Activated CD4-positive, CD25-positive, alpha-beta regulatory T cell (primary cell): ENCODE measurements at regions not wholly inside any gene's neighbourhood (a gene's known extent, or its start where the extent isn't known, plus 50 kb on each side); places are given as distances from the start of the nearest gene placed in this dataset.

Experiments used
- DNase-seq, 4 experiments: peaks; one replicate each; lab custom pipeline; 2025; lab: John Stamatoyannopoulos, UW

DNA sequence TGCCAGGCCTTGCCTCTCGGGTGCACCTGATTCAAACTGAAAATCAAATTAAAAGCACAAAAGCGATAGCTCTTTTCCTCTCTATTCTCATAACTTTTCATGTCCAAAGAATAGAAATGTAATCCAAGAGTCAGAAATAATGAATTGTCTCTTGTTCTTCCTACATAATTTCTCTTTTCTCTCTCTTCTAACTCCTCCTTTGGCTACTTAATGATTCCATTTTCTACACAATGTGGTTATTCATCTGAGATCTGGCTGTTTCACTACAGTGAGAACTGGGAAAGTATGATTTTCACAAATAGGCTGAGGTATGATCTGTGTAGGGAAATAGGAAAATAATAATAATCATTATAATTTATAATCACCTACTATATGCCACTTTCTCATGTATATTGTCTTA is 703.5 kb downstream of the PDHA2 start:
- no peak for DNase-seq

DNA sequence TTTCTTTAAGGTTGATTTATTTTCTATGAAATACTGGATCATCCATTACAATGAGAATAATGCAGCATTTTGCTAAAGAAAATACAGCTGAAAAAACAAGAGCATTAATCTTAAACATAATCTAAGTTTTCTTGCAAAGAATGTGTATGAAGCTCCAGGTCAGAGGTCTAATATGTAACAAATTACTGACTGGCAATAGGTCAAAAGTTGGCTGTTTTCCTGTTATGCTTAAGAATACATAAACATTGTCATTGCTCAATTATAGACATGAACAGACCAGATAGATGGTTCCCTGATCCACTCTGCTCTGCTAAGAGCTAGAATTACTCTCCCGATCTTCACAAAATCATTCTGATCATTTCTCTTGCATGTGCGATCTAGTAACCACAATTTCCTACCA is 718.6 kb downstream of the PDHA2 start:
- no peak for DNase-seq

DNA sequence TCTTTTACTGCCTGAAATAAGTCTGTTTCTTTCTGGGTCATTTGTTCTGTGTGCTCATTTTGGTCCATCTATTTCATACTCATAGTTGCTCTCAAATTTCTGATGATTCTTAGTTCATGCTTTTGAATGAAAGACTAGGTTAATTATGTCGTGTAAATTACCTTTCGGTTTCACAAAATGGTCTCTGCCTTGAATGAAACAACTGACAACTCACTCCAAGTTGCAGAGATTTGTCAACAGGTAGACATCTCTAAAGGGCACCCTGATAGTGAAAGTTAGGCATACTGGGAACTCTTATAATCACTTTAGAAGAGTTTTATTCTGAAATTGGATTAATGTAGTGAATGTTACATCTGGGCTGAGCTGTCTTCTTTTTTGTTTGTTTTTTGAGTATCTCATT is 726.9 kb downstream of the PDHA2 start:
- no peak for DNase-seq

DNA sequence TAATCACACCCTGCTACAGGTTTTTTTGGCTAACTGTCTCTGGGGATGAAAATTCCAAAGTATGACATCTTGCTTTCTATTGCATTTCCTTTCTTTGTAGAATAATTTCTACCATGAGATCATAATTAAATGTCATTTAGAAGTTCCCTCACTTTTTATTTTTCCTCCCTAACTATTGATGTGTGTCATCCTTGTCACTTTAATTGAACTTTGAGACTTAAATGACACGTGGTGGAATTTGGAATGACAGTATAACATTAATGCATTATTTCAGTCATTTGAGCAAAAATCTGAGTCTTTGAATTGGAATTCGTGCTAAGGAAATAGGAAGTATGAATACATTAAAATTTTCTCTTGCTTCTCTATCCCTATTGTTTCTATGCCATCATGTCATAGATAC is 745.4 kb downstream of the PDHA2 start:
- no peak for DNase-seq

DNA sequence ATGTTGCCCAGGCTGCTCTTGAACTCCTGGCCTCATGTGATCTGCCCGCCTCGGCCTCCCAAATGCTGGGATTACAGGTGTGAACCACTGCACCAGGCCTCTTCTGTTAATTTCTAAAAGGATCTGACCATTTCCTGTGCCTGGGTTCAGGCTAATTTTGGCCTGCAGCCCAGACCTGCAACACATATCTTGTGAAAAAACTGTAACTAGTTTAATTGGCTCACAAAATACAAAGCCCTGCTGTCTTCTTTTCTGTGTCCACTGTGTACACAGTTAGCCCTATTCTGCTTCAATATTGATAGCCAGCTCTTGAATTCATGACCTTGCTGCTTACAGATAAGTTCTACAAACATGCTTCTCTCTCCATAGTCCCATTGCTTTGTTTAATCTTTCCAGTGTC is 753.5 kb downstream of the PDHA2 start:
- DNase-seq = no peak

DNA sequence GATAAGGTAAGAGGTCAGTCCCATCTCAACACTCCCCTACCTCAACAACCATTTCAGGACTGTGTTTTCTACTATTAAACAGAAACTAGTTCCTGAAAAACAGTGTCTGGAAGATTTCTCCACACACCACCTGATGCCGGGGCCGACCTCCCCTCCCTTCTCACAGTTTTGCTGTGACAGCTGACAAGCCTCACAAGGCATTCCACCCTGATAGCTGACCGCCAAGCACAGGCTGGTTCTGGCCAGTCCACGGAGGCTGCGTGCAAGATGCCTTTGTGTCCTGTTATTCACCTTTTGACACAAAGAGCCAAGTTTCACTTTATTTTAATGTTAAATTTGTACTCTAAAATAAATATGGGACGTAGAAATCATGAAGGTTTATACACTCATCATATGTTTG is 758.6 kb downstream of the PDHA2 start:
- no peak for DNase-seq

DNA sequence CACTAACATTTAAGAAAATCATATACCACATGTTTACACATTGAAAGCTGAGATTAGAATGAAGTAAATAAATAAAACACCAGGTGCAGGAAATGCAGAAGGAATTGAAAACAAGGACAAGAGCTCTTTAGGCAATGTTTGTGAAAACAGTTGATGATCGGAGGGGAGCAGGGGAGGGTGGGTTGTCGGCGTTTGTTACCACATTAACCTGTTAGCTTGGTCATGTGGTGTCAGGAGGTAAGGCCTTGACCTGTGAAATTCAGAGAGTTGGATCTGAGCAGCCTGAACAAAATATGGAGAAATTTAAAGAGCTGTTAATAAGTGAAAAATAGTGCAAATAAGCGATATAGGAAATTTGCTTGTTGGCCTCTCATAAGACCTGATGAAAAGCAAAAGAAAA is 759.9 kb downstream of the PDHA2 start:
- DNase-seq = no peak

DNA sequence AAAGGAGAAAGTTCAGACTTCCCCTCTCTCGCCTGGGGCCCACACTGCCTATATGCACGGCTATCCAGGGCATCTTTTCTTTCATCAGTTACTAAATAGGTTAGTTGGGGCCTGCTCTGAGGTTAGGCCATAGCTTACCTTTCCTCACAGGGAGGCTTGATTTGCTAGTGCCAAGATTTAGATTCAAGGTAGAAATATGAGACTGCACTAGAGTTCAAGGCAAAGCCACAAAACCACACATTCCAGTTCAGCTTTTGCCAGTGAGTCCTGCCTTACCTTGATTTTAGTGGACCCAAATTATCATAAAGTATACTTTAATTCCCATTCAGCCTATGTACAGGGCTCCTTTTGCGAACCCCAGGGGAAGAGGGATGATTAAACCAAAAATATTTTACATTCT is 762.8 kb downstream of the PDHA2 start:
- no peak for DNase-seq

DNA sequence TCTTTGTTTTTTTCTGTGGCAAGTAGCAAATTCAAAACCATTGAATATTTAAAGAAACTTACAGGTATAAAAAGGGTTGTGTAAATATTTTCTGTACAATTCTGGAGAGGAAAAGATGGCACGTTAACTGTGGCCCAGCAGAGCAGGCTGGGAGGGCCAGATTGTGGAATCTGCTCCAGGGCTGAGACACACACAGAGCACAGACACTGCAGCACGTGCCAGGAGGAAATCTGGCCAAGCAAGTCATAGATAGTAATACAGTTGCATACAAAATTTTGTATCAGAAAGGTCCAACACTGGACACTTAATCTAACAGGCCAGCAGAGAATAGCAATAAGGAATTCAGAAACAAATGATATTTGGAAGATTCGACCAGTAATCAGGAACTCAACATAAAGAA is 763.7 kb downstream of the PDHA2 start:
- DNase-seq = no peak

DNA sequence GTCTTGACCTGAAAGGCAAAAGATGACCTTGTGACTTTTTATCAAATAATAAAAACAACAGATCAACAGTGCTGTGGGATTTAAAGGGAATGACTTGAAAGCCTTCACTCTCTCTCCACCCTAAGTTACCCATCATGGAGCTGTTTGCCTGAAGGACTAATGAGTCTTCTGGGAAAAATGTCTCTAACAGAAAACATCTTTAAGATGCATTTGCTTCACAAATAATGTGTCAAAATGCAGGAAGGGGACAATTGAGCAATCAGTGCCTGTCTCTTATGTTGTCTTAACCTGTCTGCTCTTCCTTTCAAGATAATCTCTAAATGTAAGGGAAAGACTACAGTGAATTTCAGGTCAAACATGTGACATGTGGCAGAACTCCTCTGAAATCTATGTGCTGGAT is 766.6 kb downstream of the PDHA2 start:
- no peak for DNase-seq

DNA sequence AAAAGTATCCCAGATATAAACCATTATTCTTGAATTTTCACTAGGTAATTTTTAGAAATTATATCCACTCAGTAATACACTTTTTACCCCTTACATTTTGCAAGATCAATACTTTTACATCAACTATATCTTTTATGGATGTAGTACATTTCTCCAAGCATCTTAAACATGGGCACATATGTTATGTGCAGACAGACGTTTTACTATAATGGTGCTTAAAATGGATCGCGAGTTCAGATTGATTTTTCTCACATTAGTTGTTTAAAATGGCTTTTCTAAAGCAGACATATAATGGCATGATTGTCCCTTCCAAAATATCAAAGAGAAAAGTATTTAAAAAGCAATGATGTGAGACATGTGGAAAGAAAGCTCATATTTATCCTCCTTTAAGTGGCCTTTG is 786.1 kb downstream of the PDHA2 start:
- no peak for DNase-seq

DNA sequence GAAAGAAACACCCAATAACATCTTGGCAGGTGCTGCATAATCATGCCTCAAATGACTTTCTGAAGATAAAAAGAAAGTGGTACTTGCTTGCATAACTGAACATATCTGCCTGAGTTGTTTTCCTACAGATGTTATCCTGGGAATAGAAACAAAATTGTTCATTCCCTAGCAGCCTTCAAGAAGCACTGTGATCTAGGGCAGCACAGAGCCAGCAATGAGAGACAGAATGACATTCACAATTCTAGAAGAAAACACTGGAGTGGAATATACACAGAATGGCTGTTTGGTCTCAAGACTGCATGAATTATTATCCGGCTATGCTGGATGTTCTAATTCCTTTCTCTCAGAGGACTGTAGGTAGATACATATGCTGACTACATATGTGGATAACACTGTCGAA is 790.9 kb downstream of the PDHA2 start:
- no peak for DNase-seq

DNA sequence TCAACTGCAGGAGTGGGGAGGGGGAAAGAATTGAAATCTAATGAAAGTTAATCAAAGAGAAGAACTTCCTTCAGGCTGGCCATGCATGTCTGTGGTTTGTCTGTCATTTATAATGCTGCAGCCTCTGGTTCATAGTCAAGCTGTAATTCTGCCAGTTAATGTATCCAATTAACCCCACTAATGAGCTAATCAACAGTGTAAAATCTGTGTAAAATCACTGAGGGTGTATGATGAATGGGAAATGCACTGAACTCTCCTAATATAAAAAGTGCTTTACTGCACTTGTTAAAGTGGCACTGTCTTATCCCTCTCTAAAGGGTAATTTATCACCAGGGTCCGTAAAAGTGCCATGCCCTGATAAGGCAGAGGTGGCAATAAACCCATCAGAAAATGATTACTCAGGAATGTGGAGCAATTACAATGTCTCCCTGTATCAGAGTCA is 798.1 kb downstream of the PDHA2 start:
- DNase-seq = no peak

DNA sequence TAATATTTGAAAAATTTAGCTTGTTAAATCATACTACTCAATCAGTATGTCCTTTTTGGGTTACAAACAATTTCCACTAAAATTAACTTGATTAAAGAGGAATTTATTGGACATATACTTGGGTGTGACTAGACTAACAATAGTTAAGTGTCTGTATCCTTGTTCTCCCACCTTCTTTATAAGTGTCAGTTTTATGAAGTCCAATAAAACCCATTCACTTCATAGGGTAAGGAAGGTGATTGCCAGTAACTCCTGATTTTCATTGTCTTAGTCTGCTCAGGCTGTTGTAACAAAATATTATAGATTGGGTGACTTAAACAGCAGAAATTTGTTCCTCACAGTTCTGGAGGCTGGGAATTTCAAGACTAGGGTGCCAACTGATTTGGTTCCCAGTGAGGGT is 800.0 kb downstream of the PDHA2 start:
- DNase-seq = no peak

DNA sequence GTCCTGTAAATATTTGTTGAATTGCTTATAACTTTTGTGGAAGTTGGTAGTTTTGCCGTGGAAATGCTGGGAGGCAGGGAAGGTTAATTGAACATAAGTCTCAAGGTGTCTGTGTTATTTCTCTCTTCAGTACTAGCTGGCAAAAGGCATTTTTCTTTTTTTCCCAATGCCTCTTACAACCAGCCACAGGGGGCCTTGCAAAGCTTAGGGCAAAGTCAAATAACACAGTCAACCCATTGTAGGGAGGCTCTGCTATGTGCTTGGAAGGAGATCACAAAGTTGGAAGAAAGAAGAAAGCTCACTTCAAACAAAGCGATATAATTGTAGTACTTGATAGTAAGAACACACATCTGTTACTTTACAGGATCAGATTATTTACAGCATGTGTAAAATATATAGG is 802.6 kb downstream of the PDHA2 start:
- no peak for DNase-seq

DNA sequence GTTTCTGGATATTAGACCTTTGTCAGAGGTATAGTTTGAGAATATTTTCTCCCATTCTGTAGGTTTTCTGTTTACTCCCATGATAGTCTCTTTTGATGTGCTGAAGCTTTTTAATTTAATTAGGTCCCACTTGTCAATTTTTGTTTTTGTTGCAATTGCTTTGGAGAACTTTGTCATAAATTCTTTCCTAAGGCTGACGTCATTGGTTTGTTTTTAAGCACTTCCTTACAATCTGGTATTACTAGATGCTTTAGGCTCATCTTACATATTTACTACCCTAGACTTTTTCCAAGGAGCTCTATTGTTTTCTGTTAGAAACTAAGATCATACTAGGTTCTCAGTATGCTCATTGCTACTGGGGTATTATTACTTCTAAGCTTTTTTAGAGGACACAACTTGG is 806.3 kb downstream of the PDHA2 start:
- no peak for DNase-seq

DNA sequence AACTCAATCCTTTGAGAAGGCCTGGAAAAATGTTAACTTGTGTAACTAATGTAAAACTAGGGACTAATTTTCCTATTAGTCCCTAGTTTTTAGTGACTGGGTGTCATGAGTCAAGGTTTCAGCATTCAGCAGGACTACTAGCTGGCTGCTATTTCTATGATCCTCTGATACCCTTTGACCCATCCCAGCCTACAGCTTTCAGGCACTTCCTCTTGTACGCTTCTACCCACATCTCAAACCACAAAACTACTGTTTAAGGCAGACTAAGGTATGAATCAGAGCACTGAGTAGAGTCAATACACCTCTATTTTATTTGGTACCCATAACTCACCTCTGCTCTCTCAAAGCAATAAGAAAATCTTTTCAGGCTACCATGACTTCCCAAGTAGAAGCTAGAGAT is 809.6 kb downstream of the PDHA2 start:
- no peak for DNase-seq

DNA sequence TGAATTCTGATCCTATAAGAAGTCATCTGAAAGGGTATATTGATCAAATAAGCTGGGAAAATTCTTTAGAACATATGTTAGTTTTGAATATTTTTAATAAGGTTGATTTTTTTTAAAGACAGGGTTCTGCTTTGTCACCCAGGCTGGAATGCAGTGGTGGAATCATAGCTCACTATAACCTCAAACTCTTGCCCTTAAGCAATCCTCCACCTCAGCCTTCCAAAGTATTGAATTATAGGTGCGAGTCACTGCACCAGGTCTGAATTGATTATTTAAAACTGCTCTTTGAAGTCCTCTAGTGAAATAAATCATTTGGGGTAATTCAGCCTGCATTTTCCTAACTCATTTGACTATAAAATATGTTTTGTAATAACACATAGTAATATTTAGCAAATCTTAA is 812.3 kb downstream of the PDHA2 start:
- no peak for DNase-seq

DNA sequence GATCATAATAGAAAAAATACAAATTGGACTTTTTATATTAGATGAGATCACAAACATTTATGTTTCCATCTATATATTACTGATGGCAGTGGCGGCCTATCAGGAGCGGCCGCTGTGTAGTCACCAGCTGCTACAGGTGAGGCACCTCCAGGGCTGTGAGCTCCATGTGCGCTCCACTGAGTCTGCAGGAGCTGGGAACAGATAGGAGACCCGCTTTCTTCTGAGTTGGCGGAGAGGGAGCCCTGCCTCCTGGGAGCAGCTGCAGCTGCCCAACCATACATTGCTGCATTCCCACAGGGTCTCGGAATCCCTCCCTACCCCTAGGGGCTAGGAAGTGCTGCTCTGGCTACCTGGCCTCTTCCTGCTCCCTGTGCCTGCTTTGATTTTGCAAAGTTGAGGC is 812.9 kb downstream of the PDHA2 start:
- DNase-seq = no peak

DNA sequence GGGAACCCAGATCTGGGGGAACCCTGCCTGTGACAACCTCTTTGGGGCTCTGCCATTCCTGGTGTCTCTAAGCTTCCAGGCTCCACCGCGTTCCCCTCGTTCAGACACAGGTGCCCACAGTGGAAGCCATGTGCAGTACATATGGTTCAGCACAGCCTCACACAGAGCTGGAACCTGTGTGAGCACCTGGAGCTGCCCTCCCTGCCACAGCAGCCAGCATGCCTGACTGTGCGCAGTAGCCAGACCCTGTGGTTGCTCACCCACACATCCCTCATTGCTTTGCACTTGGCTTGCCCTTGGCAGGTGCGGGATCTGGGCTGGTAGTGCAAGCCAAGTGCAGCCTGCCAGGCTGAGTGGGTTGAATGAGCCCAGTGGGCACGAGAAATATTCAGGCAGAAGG is 814.2 kb downstream of the PDHA2 start:
- no peak for DNase-seq

DNA sequence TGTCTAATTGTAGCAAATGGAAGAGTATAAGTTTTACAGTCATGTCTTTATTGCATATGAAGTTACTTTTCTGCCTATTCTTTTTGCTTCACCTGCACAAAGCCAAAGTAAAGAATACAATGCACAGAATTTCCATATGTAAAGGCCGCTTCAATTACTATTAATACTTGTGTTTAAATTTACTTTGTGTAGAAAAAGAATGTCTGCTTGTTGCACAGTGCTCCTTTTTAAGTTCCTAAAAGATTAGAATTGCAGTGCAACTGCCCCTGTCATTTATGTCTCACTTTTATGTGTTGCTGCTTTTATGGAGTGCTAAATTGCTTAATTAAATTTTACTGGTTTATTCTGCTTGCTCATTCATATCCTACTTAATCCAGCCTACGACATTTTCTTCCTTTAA is 830.5 kb downstream of the PDHA2 start:
- DNase-seq = no peak

DNA sequence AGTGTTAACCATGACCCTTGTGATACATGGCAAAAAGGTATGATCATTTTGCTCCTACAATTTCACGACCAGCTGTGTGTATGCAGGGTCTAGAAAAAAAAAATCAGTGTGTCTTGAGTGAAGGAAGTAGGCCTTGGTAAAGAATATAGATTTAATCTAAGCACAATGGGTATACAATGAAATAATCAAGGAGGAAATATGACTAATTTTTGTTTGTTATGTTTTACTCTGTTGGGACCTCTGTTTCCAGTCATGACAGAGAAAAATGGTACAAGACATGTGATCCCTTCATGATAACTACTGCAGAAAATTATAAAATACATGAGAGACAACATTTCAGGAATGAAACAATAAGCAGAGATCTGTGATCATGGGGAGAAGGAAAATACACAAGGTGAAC is 835.5 kb downstream of the PDHA2 start:
- no peak for DNase-seq

DNA sequence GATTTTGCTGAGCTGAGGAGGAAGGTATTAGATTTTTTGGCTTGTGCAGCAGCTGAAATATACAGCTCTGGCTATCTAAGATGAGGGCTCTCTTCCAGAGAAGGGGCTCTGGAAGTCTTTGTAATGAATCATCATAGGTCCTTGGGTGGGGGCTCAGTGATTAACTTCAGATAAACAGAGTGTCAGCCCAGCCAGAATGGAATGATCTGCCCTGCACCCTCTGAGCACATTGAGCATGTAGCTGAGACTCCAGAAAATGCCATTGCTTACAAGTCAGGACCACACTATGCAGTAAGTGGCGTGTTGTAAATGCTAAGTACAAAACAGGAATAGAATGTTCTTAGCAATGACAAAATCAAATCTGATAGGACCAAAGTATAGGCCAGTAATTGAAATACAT is 836.0 kb downstream of the PDHA2 start:
- no peak for DNase-seq

DNA sequence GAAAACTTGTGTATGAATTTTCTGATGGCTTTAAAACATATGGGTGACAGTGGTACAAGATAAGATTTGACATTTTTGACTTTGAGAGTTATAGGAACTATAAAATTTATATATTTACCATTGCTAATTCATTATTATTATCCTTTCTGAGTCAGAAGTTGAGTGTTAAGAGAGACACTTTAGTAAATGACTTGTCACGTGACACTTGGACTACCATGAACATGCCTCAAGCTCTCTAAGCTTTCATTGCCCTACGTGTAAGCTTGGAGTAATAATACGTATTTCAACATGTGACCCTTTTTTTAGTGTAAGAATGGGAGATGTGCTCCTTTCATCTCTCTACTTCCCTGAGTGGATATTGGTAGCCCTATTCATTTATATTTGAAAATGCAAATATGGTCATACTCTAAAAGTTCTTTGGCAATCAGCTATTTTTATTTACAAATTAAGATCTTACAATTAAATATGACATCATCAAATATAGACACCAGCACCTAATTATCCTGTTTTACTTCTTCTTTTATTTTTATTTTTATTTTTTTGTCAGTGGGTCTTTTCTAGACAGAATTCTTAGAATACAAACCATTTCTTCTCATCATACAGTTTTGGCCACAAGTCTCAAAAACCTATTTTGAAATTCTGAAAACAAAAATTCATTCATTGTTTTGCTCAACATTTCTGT is 837.0 kb downstream of the PDHA2 start:
- DNase-seq = no peak

DNA sequence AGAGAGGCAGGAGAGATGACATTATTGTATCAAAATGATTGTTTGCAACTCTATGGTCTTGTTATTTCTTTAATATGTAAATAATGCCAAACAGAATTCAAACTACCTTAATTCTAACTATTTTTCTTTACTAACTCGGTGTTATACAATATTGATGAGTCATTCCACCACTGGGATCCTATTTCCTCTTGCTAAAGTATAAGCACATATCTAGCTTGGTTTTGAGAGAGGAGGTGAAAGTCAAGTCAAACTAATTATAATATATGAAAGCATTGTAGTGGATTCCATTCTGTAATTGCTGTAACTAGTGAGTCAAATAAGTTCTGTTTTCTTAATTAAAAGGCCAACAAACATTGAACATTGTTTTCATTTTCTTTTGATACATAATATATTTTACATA is 837.6 kb downstream of the PDHA2 start:
- no peak for DNase-seq
